Uterus (tissue), 3 donors: ENCODE measurements at regions not wholly inside any gene's neighbourhood (a gene's known extent, or its start where the extent isn't known, plus 50 kb on each side); places are given as distances from the start of the nearest gene placed in this dataset.

ENCODE experiments used
- DNase-seq, 2 donors: peaks; one replicate each; pipeline ENCODE4 v3.0.0-alpha.2; 2019 to 2020
- H3K27ac ChIP-seq, 2 donors: fragments of 200-600 bp; sonication (generic); 1 replicate in 1 of 2; 2 replicates in 1 of 2; pipeline ENCODE4 v1.5.1; 2016 to 2018
- H3K27me3 ChIP-seq, 2 donors: fragments of 200-600 bp; sonication (generic); one replicate each; pipeline ENCODE4 v1.5.1; 2018 to 2019; ENCODE audit warnings: control low read depth in 1 of 2
- H3K36me3 ChIP-seq, 2 donors: fragments of 200-600 bp; sonication (generic); one replicate each; pipeline ENCODE4 v1.5.1; 2019; ENCODE audit warnings: control low read depth in 1 of 2
- H3K4me1 ChIP-seq, 2 donors: fragments of 200-600 bp; sonication (generic); one replicate each; pipeline ENCODE4 v1.5.1; 2018 to 2019; ENCODE audit warnings: control low read depth in 1 of 2
- H3K4me3 ChIP-seq, 2 donors: fragments of 200-600 bp; sonication (generic); 1 replicate in 1 of 2; 2 replicates in 1 of 2; pipeline ENCODE4 v1.5.1; 2018 to 2019; ENCODE audit warnings: mild to moderate bottlenecking in 1 of 2
- H3K9me3 ChIP-seq, 2 donors: fragments of 200-600 bp; sonication (generic); one replicate each; pipeline ENCODE4 v1.5.1; 2019; ENCODE audit warnings: control low read depth in 1 of 2
- CTCF ChIP-seq, 4 experiments: fragments of 200-600 bp in 2 of 4; fragments of 450-650 bp in 2 of 4; sonication (generic) in 2 of 4; IDR thresholded peaks; one replicate each; pipeline ENCODE4 v1.5.1; 2016 to 2019; ENCODE audit warnings: antibody characterized with exemption in 4 of 4, mild to moderate bottlenecking in 2 of 4, moderate library complexity in 1 of 4
- POLR2A ChIP-seq, 2 donors: fragments of 450-650 bp; IDR thresholded peaks; one replicate each; pipeline ENCODE4 v1.6.1; 2016; ENCODE audit warnings: antibody characterized with exemption in 2 of 2, mild to moderate bottlenecking in 1 of 2, moderate library complexity in 1 of 2
- intact Hi-C: fragments of 100-400 bp; cut with DNase I; formaldehyde crosslinking; loops from one replicate; pipeline ENCODE4 v1.15.1; 2023; ENCODE audit warnings: low total_unique reads
- donor health status: DM: yes; HTN: yes; CAD: no.

DNA sequence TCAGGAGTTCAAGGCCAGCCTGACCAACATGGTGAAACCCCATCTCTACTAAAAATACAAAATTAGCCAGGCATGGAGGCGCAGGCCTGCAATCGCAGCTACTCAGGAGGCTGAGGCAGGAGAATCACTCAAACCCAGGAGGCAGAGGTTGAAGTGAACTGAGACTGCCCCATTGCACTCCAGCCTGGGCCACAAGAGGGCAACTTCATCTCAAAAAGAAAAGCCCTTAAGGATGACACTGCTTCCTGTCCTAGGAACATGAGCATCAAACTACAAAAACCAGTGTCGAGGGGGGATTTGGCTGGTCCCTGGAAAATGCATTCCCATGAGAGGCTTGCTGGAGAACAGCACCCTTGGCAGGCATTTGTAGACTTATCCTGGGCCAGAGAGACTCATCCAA, 449.5 kb upstream of the PSMD7 start:
- no peaks in the 10 kb centered on the region for H3K36me3 ChIP-seq
- TF ChIP-seq CTCF (IDR thresholded peaks at IDR 0.05) (no peak), POLR2A (IDR thresholded peaks at IDR 0.05) (no peak)
- H3K4me1 ChIP-seq = no peaks in the 10 kb centered on the region
- no peaks in the 10 kb centered on the region for H3K9me3 ChIP-seq
- H3K27ac ChIP-seq = no peak overlapping the region
- no peak for DNase-seq
- no peaks in the 10 kb centered on the region for H3K27me3 ChIP-seq
- no peak overlapping the region for H3K4me3 ChIP-seq
- intact Hi-C loops = no loop called here

DNA sequence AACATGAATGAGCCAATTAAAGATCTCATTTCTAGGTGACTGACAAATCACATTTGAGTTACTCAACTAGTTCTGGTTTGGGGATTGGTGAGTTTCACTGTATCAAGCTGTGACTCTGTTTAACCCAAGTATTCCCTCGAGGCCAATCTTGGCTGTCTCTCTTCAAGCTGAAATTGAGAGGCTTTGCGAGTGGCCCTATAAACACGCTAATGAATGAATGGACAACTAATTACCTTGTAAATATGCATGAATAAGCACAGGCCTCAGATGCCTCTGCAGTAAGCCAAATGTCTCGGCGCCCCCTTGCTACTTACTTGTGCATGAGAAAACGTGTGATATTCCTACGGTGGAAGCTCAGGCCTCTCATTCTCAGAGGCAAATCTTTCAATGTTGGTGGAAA, 450.3 kb upstream of the PSMD7 start:
- intact Hi-C loops = no loop called here
- H3K9me3 ChIP-seq = no peaks in the 10 kb centered on the region
- H3K4me1 ChIP-seq = no peaks in the 10 kb centered on the region
- no peak for TF ChIP-seq POLR2A (IDR thresholded peaks at IDR 0.05)
- no peak for TF ChIP-seq CTCF (IDR thresholded peaks at IDR 0.05)
- H3K27me3 ChIP-seq = no peaks in the 10 kb centered on the region
- no peak overlapping the region for H3K27ac ChIP-seq
- H3K4me3 ChIP-seq = no peak overlapping the region
- no peaks in the 10 kb centered on the region for H3K36me3 ChIP-seq
- DNase-seq = no peak

- no peaks in the 10 kb centered on the region for H3K36me3 ChIP-seq
- intact Hi-C loops = no loop called here
These were observed 450.6 kb upstream of the PSMD7 start for GRCh38 chr16:73846007-73846330.

DNA sequence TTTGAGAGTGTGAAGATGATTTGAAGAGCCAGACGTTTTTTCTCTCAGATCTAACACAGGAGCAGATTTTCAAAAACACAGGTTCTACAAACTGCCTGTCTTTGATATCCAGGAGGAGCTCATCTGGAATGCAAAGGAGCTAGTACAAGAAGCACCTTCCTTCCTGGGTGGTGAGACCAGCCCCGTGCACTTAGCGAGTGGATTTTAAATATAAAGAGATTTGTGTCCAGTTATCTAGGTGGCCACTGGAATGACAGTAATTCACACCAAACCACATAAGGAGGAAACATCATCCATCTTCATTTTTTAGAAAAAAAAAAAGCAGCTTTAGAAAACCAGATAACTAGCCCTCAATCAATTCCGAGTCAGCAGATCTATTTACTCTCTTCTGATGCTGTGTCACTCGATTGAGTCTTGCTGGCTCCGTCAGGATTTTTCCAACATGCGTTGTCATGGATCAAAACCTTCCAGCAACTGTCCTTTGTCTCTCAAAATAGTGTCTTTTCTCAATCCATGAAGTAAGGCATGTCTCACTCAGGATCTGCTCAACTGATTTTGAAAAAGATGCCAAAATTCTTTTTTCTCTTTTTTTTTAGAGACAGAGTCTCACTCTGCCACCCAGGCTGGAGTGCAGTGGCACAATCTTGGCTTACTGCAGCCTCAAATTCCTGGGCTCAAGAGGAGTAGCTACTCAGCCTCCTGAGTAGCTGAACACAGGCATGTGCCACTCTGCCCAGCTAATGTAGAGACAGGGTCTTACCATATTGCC, 451.2 kb upstream of the PSMD7 start:
- Histone ChIP-seq H3K36me3 (no peaks in the 10 kb centered on the region), H3K9me3 (no peaks in the 10 kb centered on the region), H3K27me3 (no peaks in the 10 kb centered on the region), H3K27ac (no peak overlapping the region), H3K4me3 (no peak overlapping the region), H3K4me1 (no peaks in the 10 kb centered on the region)
- DNase-seq = no peak
- no peak for TF ChIP-seq CTCF (IDR thresholded peaks at IDR 0.05)
- no peak for TF ChIP-seq POLR2A (IDR thresholded peaks at IDR 0.05)
- intact Hi-C loops = no loop called here

More at GRCh38 chr16:73846007-73846330, 450.6 kb upstream of the PSMD7 start:
- Histone ChIP-seq H3K27ac (no peak overlapping the region), H3K27me3 (no peaks in the 10 kb centered on the region), H3K4me1 (no peaks in the 10 kb centered on the region), H3K9me3 (no peaks in the 10 kb centered on the region), H3K4me3 (no peak overlapping the region)
- DNase-seq = no peak
- TF ChIP-seq POLR2A (IDR thresholded peaks at IDR 0.05) (no peak), CTCF (IDR thresholded peaks at IDR 0.05) (no peak)

DNA sequence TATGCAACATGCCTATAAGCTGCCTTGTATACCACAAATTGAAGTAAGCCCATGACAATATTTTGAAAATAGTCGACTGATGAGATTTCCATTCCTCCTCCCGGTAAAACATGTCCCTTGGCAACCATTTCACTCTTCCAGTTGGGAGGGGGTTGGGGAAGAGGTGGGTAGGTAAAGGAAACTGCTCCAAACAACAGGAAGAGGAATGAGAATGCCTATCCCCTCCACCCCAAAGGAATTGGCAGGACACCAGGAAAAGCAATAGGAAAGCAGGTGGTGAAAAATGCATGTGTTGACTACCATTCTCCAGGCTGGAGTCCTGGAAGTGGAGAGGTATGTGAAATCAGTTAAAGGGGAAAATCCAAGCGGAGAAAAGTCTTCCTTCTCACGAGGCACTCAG, 455.9 kb upstream of the PSMD7 start:
- Histone ChIP-seq H3K27ac (no peak overlapping the region), H3K9me3 (no peaks in the 10 kb centered on the region), H3K27me3 (no peaks in the 10 kb centered on the region), H3K4me3 (no peak overlapping the region), H3K36me3 (no peaks in the 10 kb centered on the region), H3K4me1 (no peaks in the 10 kb centered on the region)
- intact Hi-C loops = no loop called here
- no peak for DNase-seq
- TF ChIP-seq CTCF (IDR thresholded peaks at IDR 0.05) (no peak), POLR2A (IDR thresholded peaks at IDR 0.05) (no peak)
